GM23338 (cell line): ENCODE measurements at regions not wholly inside any gene's neighbourhood (a gene's known extent, or its start where the extent isn't known, plus 50 kb on each side); places are given as distances from the start of the nearest gene placed in this dataset.

Experiments
- ATAC-seq: fragments of 200-7000 bp; cut with Tn5 transposase; 3 replicates; pipeline ENCODE4 v1.9.1; 2020
- DNase-seq: peaks from one replicate; pipeline ENCODE4 v3.0.0-alpha.2; 2015; ENCODE audit warnings: low spot score
- H2AFZ ChIP-seq: fragments of 200-600 bp; sonication (generic); 2 replicates; pipeline ENCODE4 v1.8.0; 2016; ENCODE audit warnings: antibody characterized with exemption, mild to moderate bottlenecking, moderate library complexity
- H3F3A ChIP-seq: fragments of 200-600 bp; sonication (generic); replicated peaks from 2 replicates; pipeline ENCODE4 v1.8.0; 2017; ENCODE audit warnings: antibody characterized with exemption, mixed run types, low read depth
- H3K27ac ChIP-seq: fragments of 200-600 bp; sonication (generic); 2 replicates; pipeline ENCODE4 v1.6.1; 2016; ENCODE audit warnings: low read depth
- H3K27me3 ChIP-seq: fragments of 200-600 bp; sonication (generic); 2 replicates; pipeline ENCODE4 v1.8.0; 2016; ENCODE audit warnings: mild to moderate bottlenecking, mixed run types, moderate library complexity; ENCODE audit not compliant: insufficient read depth
- H3K36me3 ChIP-seq: fragments of 200-600 bp; sonication (generic); 2 replicates; pipeline ENCODE4 v1.8.0; 2016; ENCODE audit warnings: mild to moderate bottlenecking; ENCODE audit not compliant: insufficient read depth
- H3K4me1 ChIP-seq: fragments of 200-600 bp; sonication (generic); 2 replicates; pipeline ENCODE4 v1.8.0; 2016; ENCODE audit warnings: mild to moderate bottlenecking, moderate library complexity; ENCODE audit not compliant: insufficient read depth
- H3K4me2 ChIP-seq: fragments of 200-600 bp; sonication (generic); 2 replicates; pipeline ENCODE4 v1.7.1; 2017; ENCODE audit warnings: mixed run types
- H3K4me3 ChIP-seq: fragments of 200-600 bp; sonication (generic); 2 replicates; pipeline ENCODE4 v1.6.1; 2016; ENCODE audit warnings: mixed run types
- H3K79me2 ChIP-seq: fragments of 200-600 bp; sonication (generic); replicated peaks from 2 replicates; pipeline ENCODE4 v1.8.0; 2017; ENCODE audit warnings: mild to moderate bottlenecking; ENCODE audit not compliant: insufficient read depth
- H3K9me2 ChIP-seq: fragments of 200-600 bp; sonication (generic); 2 replicates; pipeline ENCODE4 v1.8.0; 2017; ENCODE audit not compliant: insufficient read depth
- H4K20me1 ChIP-seq: fragments of 200-600 bp; sonication (generic); replicated peaks from 2 replicates; pipeline ENCODE4 v1.8.0; 2017; ENCODE audit warnings: mild to moderate bottlenecking; ENCODE audit not compliant: insufficient read depth
- H3K27ac Mint-ChIP-seq: 2 replicates; pipeline ENCODE4 v1.8.0; 2020; ENCODE audit warnings: inconsistent platforms, mild to moderate bottlenecking, moderate library complexity, mixed read lengths
- H3K27me3 Mint-ChIP-seq: 3 replicates; pipeline ENCODE4 v1.8.0; 2022; ENCODE audit warnings: low read depth, mild to moderate bottlenecking, moderate library complexity, mixed read lengths, inconsistent platforms; ENCODE audit not compliant: insufficient read depth, poor library complexity
- H3K36me3 Mint-ChIP-seq: 3 replicates; pipeline ENCODE4 v1.8.0; 2021; ENCODE audit warnings: low read depth, mild to moderate bottlenecking, inconsistent platforms, moderate library complexity, mixed read lengths
- H3K4me1 Mint-ChIP-seq: 3 replicates; pipeline ENCODE4 v1.8.0; 2020; ENCODE audit warnings: mild to moderate bottlenecking, inconsistent platforms, mixed read lengths
- H3K4me3 Mint-ChIP-seq: 3 replicates; pipeline ENCODE4 v1.8.0; 2021; ENCODE audit warnings: moderate library complexity, mild to moderate bottlenecking, inconsistent platforms, mixed read lengths
- H3K9me3 Mint-ChIP-seq: 3 replicates; pipeline ENCODE4 v1.8.0; 2020; ENCODE audit warnings: moderate library complexity, mild to moderate bottlenecking, inconsistent platforms, mixed read lengths
- EZH2 ChIP-seq: fragments of 200-600 bp; sonication (generic); IDR thresholded peaks from one replicate; pipeline ENCODE4 v1.8.0; 2017; ENCODE audit warnings: antibody characterized with exemption, mild to moderate bottlenecking, low read depth; ENCODE audit not compliant: unreplicated experiment
- EZH2phosphoT487 ChIP-seq: fragments of 200-600 bp; sonication (generic); IDR thresholded peaks from one replicate; pipeline ENCODE4 v1.8.1; 2018; ENCODE audit warnings: antibody characterized with exemption; ENCODE audit not compliant: unreplicated experiment
- JUNB ChIP-seq: IDR thresholded peaks from one replicate; pipeline ENCODE4 v1.6.1; 2016; ENCODE audit warnings: antibody characterized with exemption; ENCODE audit not compliant: unreplicated experiment
- NANOG ChIP-seq: IDR thresholded peaks from 2 replicates; pipeline ENCODE4 v1.6.1; 2016; ENCODE audit warnings: antibody characterized with exemption, borderline replicate concordance
- STAT1 ChIP-seq: IDR thresholded peaks from one replicate; pipeline ENCODE4 v1.6.1; 2016; ENCODE audit warnings: antibody characterized with exemption; ENCODE audit not compliant: unreplicated experiment
- ZNF331 ChIP-seq: fragments of 250-450 bp; sonication (Bioruptor Pico); IDR thresholded peaks from 2 replicates; pipeline ENCODE4 v1.5.0; 2020; ENCODE audit warnings: low read depth, mild to moderate bottlenecking, moderate library complexity
- TF ChIP-seq, protein P1 (sequence below): fragments of 250-450 bp; sonication (Bioruptor Pico); IDR thresholded peaks from 2 replicates; pipeline ENCODE4 v1.5.0; 2020; ENCODE audit warnings: mild to moderate bottlenecking, moderate library complexity
- TF ChIP-seq, protein P2 (sequence below): IDR thresholded peaks from one replicate; pipeline ENCODE4 v1.6.1; 2018; ENCODE audit warnings: antibody characterized with exemption; ENCODE audit not compliant: unreplicated experiment
- TF ChIP-seq, protein P3 (sequence below): IDR thresholded peaks from 2 replicates; pipeline ENCODE4 v1.6.1; 2016; ENCODE audit warnings: antibody characterized with exemption

DNA sequence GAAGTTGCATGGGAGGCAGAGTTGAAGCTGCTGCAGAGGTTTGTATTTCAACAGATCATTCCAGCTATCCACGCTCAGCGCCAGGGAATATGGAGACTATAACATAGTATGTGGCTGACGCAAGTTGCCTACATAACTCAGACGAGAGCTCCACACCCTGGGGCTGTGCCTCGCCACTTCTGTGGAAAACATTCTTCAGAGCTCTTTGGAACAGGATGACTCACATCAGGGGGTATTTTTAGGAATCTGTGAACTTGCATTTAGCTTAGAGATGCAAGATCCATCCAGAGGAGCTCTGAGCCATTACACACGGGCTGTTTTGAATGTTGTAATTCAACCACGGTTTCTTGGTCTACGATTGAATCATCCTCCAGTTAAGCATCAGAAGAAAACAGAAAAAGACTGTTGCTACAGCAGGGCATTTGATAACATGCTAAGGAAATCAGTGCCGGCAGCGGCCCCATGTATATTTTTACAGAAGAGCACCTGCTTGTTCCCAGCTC lies 481.5 kb upstream of the AKR1E2 start (continued):
- TF ChIP-seq, protein P1, sequence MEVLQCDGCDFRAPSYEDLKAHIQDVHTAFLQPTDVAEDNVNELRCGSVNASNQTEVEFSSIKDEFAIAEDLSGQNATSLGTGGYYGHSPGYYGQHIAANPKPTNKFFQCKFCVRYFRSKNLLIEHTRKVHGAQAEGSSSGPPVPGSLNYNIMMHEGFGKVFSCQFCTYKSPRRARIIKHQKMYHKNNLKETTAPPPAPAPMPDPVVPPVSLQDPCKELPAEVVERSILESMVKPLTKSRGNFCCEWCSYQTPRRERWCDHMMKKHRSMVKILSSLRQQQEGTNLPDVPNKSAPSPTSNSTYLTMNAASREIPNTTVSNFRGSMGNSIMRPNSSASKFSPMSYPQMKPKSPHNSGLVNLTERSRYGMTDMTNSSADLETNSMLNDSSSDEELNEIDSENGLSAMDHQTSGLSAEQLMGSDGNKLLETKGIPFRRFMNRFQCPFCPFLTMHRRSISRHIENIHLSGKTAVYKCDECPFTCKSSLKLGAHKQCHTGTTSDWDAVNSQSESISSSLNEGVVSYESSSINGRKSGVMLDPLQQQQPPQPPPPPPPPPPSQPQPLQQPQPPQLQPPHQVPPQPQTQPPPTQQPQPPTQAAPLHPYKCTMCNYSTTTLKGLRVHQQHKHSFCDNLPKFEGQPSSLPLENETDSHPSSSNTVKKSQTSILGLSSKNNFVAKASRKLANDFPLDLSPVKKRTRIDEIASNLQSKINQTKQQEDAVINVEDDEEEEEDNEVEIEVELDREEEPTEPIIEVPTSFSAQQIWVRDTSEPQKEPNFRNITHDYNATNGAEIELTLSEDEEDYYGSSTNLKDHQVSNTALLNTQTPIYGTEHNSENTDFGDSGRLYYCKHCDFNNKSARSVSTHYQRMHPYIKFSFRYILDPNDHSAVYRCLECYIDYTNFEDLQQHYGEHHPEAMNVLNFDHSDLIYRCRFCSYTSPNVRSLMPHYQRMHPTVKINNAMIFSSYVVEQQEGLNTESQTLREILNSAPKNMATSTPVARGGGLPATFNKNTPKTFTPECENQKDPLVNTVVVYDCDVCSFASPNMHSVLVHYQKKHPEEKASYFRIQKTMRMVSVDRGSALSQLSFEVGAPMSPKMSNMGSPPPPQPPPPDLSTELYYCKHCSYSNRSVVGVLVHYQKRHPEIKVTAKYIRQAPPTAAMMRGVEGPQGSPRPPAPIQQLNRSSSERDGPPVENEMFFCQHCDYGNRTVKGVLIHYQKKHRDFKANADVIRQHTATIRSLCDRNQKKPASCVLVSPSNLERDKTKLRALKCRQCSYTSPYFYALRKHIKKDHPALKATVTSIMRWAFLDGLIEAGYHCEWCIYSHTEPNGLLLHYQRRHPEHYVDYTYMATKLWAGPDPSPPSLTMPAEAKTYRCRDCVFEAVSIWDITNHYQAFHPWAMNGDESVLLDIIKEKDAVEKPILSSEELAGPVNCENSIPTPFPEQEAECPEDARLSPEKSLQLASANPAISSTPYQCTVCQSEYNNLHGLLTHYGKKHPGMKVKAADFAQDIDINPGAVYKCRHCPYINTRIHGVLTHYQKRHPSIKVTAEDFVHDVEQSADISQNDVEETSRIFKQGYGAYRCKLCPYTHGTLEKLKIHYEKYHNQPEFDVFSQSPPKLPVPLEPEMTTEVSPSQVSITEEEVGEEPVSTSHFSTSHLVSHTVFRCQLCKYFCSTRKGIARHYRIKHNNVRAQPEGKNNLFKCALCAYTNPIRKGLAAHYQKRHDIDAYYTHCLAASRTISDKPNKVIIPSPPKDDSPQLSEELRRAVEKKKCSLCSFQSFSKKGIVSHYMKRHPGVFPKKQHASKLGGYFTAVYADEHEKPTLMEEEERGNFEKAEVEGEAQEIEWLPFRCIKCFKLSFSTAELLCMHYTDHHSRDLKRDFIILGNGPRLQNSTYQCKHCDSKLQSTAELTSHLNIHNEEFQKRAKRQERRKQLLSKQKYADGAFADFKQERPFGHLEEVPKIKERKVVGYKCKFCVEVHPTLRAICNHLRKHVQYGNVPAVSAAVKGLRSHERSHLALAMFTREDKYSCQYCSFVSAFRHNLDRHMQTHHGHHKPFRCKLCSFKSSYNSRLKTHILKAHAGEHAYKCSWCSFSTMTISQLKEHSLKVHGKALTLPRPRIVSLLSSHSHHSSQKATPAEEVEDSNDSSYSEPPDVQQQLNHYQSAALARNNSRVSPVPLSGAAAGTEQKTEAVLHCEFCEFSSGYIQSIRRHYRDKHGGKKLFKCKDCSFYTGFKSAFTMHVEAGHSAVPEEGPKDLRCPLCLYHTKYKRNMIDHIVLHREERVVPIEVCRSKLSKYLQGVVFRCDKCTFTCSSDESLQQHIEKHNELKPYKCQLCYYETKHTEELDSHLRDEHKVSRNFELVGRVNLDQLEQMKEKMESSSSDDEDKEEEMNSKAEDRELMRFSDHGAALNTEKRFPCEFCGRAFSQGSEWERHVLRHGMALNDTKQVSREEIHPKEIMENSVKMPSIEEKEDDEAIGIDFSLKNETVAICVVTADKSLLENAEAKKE (CRISPR knock-in tag) = no peak
- TF ChIP-seq, protein P2, sequence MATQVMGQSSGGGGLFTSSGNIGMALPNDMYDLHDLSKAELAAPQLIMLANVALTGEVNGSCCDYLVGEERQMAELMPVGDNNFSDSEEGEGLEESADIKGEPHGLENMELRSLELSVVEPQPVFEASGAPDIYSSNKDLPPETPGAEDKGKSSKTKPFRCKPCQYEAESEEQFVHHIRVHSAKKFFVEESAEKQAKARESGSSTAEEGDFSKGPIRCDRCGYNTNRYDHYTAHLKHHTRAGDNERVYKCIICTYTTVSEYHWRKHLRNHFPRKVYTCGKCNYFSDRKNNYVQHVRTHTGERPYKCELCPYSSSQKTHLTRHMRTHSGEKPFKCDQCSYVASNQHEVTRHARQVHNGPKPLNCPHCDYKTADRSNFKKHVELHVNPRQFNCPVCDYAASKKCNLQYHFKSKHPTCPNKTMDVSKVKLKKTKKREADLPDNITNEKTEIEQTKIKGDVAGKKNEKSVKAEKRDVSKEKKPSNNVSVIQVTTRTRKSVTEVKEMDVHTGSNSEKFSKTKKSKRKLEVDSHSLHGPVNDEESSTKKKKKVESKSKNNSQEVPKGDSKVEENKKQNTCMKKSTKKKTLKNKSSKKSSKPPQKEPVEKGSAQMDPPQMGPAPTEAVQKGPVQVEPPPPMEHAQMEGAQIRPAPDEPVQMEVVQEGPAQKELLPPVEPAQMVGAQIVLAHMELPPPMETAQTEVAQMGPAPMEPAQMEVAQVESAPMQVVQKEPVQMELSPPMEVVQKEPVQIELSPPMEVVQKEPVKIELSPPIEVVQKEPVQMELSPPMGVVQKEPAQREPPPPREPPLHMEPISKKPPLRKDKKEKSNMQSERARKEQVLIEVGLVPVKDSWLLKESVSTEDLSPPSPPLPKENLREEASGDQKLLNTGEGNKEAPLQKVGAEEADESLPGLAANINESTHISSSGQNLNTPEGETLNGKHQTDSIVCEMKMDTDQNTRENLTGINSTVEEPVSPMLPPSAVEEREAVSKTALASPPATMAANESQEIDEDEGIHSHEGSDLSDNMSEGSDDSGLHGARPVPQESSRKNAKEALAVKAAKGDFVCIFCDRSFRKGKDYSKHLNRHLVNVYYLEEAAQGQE = no peak
- TF ChIP-seq EZH2 (no peak), JUNB (no peak), EZH2phosphoT487 (no peak)

DNA sequence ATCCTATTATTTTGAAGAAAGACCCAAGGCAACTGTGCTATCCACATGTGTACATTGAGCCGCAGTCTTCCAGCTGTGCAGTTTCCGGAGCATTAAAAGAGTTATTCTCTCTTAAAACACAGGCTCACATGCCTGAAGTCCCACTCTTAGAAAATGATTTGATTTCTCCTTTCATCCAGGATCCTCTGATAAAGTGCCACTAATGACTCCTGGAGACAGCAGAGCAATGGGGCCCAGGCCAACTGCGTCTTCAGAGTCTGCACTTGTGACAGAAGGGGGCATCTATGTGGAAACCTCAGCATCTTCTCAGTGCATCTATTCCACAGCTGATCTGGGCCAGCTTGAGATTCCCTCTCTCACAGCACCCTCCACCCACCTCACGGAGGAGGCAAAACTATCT lies 482.1 kb upstream of the AKR1E2 start:
- no peak for ATAC-seq
- Histone ChIP-seq H3F3A (no peaks in the 10 kb centered on the region), H3K4me1 (0 out of 2 replicates have a peak, but pooled peaks cover 6% of the 10 kb centered on the region), H2AFZ (peak overlapping the region; percentile 67; the same call in 1 of the 2 replicates), H3K79me2 (no peaks in the 10 kb centered on the region), H3K27ac (no peak overlapping the region), H3K4me3 (no peak overlapping the region), H3K4me2 (no peak overlapping the region), H3K9me2 (no peaks in the 10 kb centered on the region; the same call in 1 of the 2 replicates), H3K36me3 (no peaks in the 10 kb centered on the region), H4K20me1 (no peaks in the 10 kb centered on the region), H3K27me3 (no peaks in the 10 kb centered on the region)
- Mint-ChIP-seq H3K27ac (no peak overlapping the region), H3K4me1 (peaks cover 20% of the 10 kb centered on the region), H3K9me3 (no peaks in the 10 kb centered on the region), H3K4me3 (no peak overlapping the region), H3K36me3 (no peaks in the 10 kb centered on the region), H3K27me3 (peaks cover 3% of the 10 kb centered on the region)
- no peak for DNase-seq
- TF ChIP-seq, protein P3, sequence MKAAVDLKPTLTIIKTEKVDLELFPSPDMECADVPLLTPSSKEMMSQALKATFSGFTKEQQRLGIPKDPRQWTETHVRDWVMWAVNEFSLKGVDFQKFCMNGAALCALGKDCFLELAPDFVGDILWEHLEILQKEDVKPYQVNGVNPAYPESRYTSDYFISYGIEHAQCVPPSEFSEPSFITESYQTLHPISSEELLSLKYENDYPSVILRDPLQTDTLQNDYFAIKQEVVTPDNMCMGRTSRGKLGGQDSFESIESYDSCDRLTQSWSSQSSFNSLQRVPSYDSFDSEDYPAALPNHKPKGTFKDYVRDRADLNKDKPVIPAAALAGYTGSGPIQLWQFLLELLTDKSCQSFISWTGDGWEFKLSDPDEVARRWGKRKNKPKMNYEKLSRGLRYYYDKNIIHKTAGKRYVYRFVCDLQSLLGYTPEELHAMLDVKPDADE = no peak
- TF ChIP-seq ZNF331 (CRISPR knock-in tag) (no peak), STAT1 (no peak), NANOG (no peak), JUNB (no peak)
- TF ChIP-seq, protein P2 = no peak
